WTC11 (cell line): ENCODE measurements at regions not wholly inside any gene's neighbourhood (a gene's known extent, or its start where the extent isn't known, plus 50 kb on each side); places are given as distances from the start of the nearest gene placed in this dataset.

Experiments
- CREB1 ChIP-seq: sonication (generic); formaldehyde crosslinking; IDR thresholded peaks from 2 replicates; pipeline ENCODE4 v1.8.0; 2023; ENCODE audit warnings: mild to moderate bottlenecking, missing genetic modification reagents
- CTCF ChIP-seq: fragments of 200-600 bp; IDR thresholded peaks from 2 replicates; pipeline ENCODE4 v1.8.0; 2022; ENCODE audit warnings: antibody characterized with exemption
- NFYB ChIP-seq: sonication (generic); formaldehyde crosslinking; conservative IDR thresholded peaks from 2 replicates; pipeline ENCODE4 v1.8.0; 2022; ENCODE audit warnings: low read depth, missing genetic modification reagents
- ZNF232 ChIP-seq: sonication (generic); formaldehyde crosslinking; IDR thresholded peaks from 2 replicates; pipeline ENCODE4 v1.8.0; 2022; ENCODE audit warnings: mild to moderate bottlenecking, missing genetic modification reagents

DNA sequence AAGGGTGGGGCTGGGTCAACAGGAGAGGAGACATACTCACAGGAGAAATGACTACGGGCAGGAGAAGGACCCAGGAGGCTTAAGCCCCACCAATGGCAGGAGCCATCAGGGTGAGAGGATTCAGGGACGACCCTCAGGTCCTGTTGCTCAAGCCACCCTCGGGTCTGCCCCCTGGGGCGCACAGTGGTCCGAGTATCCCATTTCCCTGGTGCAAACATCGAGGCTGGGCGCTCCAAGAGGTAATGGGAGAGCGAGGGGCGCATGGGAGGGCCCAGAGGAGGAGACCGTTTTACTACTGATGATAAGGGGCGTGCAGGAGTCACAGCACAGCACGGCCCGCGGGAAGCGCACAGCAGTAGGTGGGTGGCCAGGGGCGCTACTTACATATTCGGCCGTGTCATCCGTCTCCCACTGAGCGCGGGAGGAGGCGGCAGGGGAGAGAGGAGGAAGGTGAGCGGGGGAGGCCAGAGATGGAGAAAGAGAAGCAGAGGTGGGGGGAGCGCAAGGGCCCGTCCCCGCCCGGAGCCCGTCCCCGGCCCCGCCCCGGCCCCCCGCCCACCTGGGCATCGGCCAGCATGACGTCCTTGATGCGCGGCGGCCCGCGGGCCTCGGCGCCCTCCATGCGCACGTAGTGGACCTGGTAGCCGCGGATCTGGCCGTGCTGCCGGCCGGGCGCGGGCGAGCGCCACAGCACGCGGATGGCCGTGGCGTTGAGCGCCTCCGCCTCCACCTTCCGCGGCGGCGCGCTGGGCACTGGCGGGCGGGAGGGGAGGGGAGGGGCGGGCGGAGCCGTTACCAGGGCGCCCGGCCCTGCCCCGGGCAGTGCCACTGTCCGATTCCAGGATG is 111.5 kb downstream of the PTPRS start:
- TF ChIP-seq CREB1 (CRISPR knock-in tag) (no peak), NFYB (no peak), CTCF (no peak), ZNF232 (CRISPR knock-in tag) (no peak)
